Osteoblast (primary cell): ENCODE measurements at regions not wholly inside any gene's neighbourhood (a gene's known extent, or its start where the extent isn't known, plus 50 kb on each side); places are given as distances from the start of the nearest gene placed in this dataset.

ENCODE experiments used
- DNase-seq: peaks from one replicate; pipeline ENCODE4 v3.0.0; 2011; ENCODE audit warnings: low spot score, mixed read lengths; ENCODE audit not compliant: insufficient read length; ENCODE audit errors: missing footprints
- H2AFZ ChIP-seq: 2 replicates; pipeline ENCODE4 v1.6.0; 2011; ENCODE audit warnings: mild to moderate bottlenecking, low read length
- H3K27ac ChIP-seq: 2 replicates; pipeline ENCODE4 v1.5.1; 2011; ENCODE audit warnings: mild to moderate bottlenecking, low read depth, low read length, moderate library complexity
- H3K27me3 ChIP-seq: 2 replicates; pipeline ENCODE4 v1.6.0; 2012; ENCODE audit warnings: mild to moderate bottlenecking, control low read depth, inconsistent platforms, low read length, moderate library complexity; ENCODE audit not compliant: insufficient read depth
- H3K36me3 ChIP-seq: 2 replicates; pipeline ENCODE4 v1.5.1; 2011; ENCODE audit warnings: mild to moderate bottlenecking, low read length, control low read depth, moderate library complexity; ENCODE audit not compliant: insufficient read depth
- H3K4me1 ChIP-seq: 2 replicates; pipeline ENCODE4 v1.5.1; 2011; ENCODE audit warnings: mild to moderate bottlenecking, low read length, control low read depth, moderate library complexity; ENCODE audit not compliant: insufficient read depth
- H3K4me2 ChIP-seq: 2 replicates; pipeline ENCODE4 v1.6.0; 2011; ENCODE audit warnings: mild to moderate bottlenecking, low read length; ENCODE audit not compliant: insufficient read depth
- H3K4me3 ChIP-seq: fragments of 200-600 bp; sonication (generic); 3 replicates; pipeline ENCODE4 v1.5.1; 2012; ENCODE audit warnings: mild to moderate bottlenecking, low read length, inconsistent platforms; ENCODE audit not compliant: insufficient read depth
- H3K79me2 ChIP-seq: 2 replicates; pipeline ENCODE4 v1.6.0; 2012; ENCODE audit warnings: mild to moderate bottlenecking, low read length, control low read depth, inconsistent platforms; ENCODE audit not compliant: insufficient read depth
- H3K9me3 ChIP-seq: 2 replicates; pipeline ENCODE4 v1.5.1; 2011; ENCODE audit warnings: low read depth, low read length, control low read depth
- H4K20me1 ChIP-seq: 2 replicates; pipeline ENCODE4 v1.6.0; 2012; ENCODE audit warnings: mild to moderate bottlenecking, low read length, control low read depth; ENCODE audit not compliant: insufficient read depth
- CTCF ChIP-seq: IDR thresholded peaks from 2 replicates; pipeline ENCODE4 v1.5.1; 2011; ENCODE audit warnings: mild to moderate bottlenecking, low read depth, low read length, moderate library complexity; ENCODE audit errors: extremely low read depth

DNA sequence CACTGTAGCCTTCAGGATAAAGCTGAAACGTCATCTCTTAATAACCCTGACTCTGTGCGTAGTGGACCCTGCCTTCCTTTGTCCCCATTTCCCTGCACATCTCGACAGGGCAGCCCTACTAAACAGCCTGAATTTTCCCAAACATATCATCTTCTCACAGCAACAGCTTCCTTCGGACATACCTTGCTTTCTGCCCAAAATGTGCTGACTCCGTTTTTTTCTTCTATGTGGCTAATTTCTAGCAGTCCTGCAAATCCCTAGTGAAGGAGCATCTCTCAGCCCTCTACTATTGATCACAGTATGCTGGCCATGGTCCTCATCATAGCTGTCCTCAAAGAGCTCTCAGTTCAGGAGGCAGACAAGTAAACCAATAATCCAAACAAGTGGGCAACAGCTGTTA, 53.1 kb upstream of the PCED1B start:
- Histone ChIP-seq H2AFZ (no peak overlapping the region), H3K4me3 (no peak overlapping the region), H3K4me2 (no peak overlapping the region), H3K36me3 (no peaks in the 10 kb centered on the region), H3K27ac (no peak overlapping the region), H3K4me1 (peaks cover 34% of the 10 kb centered on the region), H3K9me3 (no peaks in the 10 kb centered on the region), H3K79me2 (no peaks in the 10 kb centered on the region), H3K27me3 (no peaks in the 10 kb centered on the region), H4K20me1 (no peaks in the 10 kb centered on the region)
- TF ChIP-seq CTCF = no peak
- no peak for DNase-seq
